Body of pancreas (tissue), 4 donors: ENCODE measurements at regions not wholly inside any gene's neighbourhood (a gene's known extent, or its start where the extent isn't known, plus 50 kb on each side); places are given as distances from the start of the nearest gene placed in this dataset.
"Not testable (repeated sequence)": the region's sequence is repeated elsewhere in the genome, so short reads cannot be mapped to it uniquely, and the experiment has no call there.

Source experiments
- CTCF ChIP-seq, 7 experiments: fragments of 450-650 bp in 4 of 7; fragments of 200-600 bp in 3 of 7; sonication (generic) in 3 of 7; IDR thresholded peaks; one replicate each; pipeline ENCODE4 v1.5.1; 2016 to 2019; ENCODE audit warnings: antibody characterized with exemption in 7 of 7
- POLR2A ChIP-seq, 3 donors: fragments of 450-650 bp; IDR thresholded peaks; one replicate each; pipeline ENCODE4 v1.6.1; 2016; ENCODE audit warnings: antibody characterized with exemption in 3 of 3, mild to moderate bottlenecking in 2 of 3

GRCh38 chr15:20204177-20204866 is 337.3 kb downstream of the GOLGA6L6 start:
- TF ChIP-seq CTCF, POLR2A (IDR thresholded peaks at IDR 0.05): not testable (repeated sequence)
